HG03060 (cell line): ENCODE measurements at regions not wholly inside any gene's neighbourhood (a gene's known extent, or its start where the extent isn't known, plus 50 kb on each side); places are given as distances from the start of the nearest gene placed in this dataset.

Experiments used
- ATAC-seq: cut with Tn5 transposase; IDR thresholded peaks from one replicate; pipeline ENCODE4 v1.9.1; 2021; ENCODE audit warnings: low read depth, moderate number of reproducible peaks; ENCODE audit not compliant: unreplicated experiment

GRCh38 chr10:7028809-7029166 is 382.0 kb downstream of the SFMBT2 start:
- ATAC-seq, result no peak

GRCh38 chr10:7027913-7028808 is 382.7 kb downstream of the SFMBT2 start:
- no peak for ATAC-seq

- no peak for ATAC-seq
These were observed 383.5 kb downstream of the SFMBT2 start for GRCh38 chr10:7027237-7027912.

DNA sequence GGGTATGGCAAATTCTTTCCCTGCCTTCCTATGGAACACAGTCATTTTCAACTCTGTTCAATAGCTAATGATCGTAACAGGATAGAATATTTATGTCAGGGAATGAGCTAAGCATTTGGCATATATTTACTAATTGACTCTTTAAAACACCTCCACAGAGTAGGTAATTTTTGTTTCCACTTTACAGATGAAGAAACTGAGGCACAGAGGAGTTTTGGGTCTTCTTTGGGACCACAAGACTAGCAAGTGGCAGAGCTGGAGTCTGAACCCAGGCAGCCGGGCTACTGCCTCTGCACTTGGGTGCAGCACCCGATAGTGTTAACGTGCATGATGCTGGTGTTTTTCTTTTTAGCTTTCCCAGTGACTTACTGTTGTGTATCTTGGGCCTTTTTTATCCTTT is 384.0 kb downstream of the SFMBT2 start:
- ATAC-seq, result no peak

DNA sequence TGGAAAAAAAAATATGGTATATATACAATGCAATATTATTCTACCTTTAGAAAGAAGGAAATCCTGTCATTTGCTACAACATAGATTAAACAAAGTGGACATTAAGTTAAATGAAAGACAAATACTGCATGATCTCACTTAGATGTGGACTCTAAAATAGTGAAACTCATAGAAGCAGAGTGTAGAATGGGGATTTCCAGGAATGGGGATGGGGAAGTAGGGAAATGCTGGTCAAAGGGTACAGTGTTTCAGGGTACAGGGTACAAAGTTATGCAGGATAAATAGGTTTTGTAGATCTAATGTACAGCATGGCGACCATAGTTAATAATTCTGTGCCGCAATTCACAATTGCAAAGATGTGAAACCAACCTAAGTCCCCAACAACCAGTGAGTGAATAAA is 385.5 kb downstream of the SFMBT2 start:
- ATAC-seq, result no peak

GRCh38 chr10:7015457-7015856 is 395.4 kb downstream of the SFMBT2 start:
- no peak for ATAC-seq

DNA sequence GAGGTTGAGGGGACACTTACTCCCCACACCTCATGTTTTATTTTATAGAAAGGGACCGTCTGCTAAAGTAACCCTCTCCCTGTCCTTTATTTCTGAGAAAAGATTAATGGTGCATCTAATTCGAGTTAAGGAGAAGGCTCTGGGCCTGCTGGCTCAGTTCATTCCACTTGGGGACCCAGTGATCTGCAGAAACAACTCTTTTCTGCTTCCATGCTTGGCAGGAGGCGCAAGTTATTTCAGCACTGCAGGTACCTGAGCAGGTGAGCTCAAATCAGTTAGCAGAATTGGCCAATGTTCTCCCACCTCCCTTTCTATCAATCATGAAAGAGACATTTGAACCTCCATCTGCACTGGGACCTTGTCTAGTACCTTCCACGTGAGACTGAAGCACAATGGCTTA is 396.1 kb downstream of the SFMBT2 start:
- ATAC-seq, result no peak

- ATAC-seq, result no peak
These were observed 398.8 kb downstream of the SFMBT2 start for GRCh38 chr10:7011994-7012393.

- ATAC-seq, result no peak
These were observed 402.2 kb downstream of the SFMBT2 start for GRCh38 chr10:7008645-7009044.

- no peak for ATAC-seq
These were observed 403.1 kb downstream of the SFMBT2 start for GRCh38 chr10:7007600-7008190.

GRCh38 chr10:7006566-7006965 is 404.3 kb downstream of the SFMBT2 start:
- ATAC-seq, result no peak

DNA sequence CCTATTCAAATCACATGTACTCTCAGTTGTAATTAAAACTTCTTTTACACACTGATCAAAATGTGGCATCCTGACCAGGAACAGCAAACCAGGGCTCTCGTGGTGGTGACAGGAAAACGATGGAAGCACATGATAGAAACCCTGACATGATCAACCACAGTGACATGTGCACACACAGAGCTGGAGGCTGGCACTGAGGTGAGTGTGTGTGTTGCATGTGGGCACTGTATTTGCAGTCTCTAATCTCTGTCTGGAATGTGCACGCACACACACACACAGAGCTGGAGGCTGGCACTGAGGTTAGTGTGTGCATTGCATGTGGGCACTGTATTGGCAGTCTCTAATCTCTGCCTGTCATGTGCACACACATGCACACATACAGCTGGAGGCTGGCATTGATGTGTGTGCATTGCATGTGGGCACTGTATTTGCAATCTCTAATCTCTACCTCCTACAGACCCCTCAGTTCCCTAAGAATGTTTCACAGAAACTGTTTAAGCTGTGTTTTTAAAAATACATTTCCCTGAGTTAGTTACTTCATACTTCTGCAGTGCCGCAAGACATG is 406.9 kb downstream of the SFMBT2 start:
- no peak for ATAC-seq

- ATAC-seq, result no peak
These were observed 410.8 kb downstream of the SFMBT2 start for GRCh38 chr10:7000061-7000460.

DNA sequence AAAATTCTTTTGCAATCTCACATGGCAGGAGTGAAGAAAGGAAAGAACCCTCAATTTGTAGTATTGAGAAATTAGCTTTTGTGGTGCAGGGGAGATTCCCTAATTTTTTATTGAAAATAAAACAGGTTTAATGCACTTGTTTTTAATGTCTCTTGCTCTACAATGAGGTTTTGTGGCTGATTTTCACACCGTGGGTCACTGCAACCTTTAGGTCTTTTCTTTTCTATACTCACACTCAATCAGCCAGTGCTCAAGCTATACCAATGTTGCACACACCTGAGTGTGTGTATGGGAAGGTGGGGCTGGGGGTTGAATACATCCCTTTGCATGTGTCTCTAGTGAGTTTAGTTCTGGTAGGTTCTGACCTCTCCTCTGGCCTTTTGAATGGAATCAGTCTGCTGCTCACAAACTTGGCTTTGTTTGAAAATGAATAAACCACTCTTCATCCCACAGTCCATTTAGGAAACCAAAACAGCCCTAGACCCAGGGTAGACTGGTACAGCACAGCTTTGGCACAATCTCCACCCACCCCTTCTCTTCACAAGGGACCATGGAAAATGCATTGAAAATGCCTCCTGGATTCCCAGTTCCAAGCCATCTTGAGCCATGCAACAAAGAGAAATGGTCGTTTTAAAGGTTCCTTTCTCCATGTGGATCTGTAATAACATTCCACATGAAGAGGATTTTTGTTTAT is 411.5 kb downstream of the SFMBT2 start:
- ATAC-seq, result no peak

DNA sequence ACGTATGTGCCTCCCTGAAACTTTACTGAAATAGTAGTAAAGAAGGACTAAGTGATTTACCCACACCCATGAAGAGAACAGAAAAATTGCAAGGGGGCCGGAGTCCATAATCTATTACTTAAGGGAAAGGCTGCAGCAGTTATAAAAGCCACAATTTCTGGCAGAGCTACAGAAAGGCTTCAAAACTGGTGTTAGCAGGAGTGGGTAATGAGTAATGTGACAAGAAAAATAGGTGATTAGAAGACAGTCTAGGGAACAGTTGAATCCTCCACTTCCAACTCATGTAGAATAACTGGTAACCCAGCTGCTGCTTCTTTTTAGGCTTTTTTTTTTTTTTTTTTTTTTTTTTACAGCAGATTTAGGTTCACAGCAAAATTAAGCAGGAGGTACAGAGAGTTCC is 413.3 kb downstream of the SFMBT2 start:
- ATAC-seq, result no peak

DNA sequence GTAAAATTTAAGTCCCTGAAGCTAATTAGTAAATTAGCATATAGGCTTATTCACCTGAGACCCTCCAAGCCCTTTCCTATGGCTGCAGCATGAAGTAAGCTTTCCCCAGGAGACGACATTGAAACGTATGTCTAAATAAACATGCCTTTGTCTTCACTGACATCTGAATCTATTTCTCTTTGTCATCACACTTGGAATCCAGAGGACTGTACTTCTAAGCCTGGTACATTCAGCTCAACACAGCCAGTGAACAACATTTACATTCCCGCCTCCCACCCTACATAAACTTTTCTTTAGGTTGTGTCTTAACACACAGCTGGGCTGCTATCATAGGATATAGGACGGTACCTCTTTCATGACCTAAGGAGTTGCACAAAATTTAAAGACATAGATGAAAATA is 414.4 kb downstream of the SFMBT2 start:
- ATAC-seq, result no peak

- ATAC-seq, result no peak
These were observed 415.0 kb downstream of the SFMBT2 start for GRCh38 chr10:6995831-6996230.

GRCh38 chr10:6995341-6995740 is 415.3 kb upstream of the PRKCQ start:
- no peak for ATAC-seq

- ATAC-seq, result no peak
These were observed 410.8 kb upstream of the PRKCQ start for GRCh38 chr10:6990891-6991290.

DNA sequence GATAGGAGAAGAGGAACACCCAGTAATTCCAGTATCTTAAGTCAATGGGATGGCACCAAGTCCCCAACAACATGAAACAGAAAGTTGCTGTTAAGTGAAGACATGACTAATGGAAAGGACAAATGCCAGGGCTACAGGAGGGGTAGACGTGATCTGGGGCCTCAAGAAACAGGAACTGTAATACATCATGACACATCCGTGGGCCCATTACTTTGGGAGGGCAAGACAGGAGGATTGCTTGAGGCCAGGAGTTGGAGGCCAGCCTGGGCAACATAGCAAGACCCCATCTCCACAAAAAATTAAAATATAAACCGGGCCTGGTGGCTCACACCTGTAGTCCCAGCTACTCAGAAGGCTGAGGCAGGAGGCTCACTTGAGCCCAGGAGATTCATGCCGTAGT is 408.6 kb upstream of the PRKCQ start:
- ATAC-seq, result no peak

DNA sequence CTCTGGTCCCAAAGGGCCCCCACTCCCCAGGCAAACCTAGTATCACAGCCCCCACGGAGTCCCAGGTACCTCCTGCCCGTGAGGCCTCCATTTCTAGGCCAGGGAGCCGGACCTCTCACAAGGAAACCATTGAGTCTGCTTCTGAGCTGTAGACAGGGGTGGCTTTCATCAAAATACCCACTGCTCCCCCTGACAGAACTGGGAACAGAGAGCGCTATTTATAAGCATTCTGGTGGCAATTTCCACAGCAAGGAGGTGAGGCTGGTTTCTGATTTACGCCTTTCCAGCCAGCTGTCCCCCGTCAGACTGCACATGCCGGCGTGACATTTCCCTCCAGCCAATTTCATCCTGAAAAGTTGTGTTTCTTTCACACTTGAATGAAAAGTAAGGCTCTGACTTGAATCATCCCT is 407.5 kb upstream of the PRKCQ start:
- no peak for ATAC-seq
